H7 (cell line): ENCODE measurements at regions not wholly inside any gene's neighbourhood (a gene's known extent, or its start where the extent isn't known, plus 50 kb on each side); places are given as distances from the start of the nearest gene placed in this dataset.

ENCODE experiments used
- DNase-seq: peaks from one replicate; pipeline ENCODE4 v3.0.0; 2012
- H3K27me3 ChIP-seq: 2 replicates; pipeline ENCODE4 v1.6.0; 2011; ENCODE audit warnings: mild to moderate bottlenecking, low read length; ENCODE audit not compliant: control insufficient read depth, insufficient read depth
- H3K36me3 ChIP-seq: replicated peaks from 2 replicates; pipeline ENCODE4 v1.5.1; 2011; ENCODE audit warnings: low read length; ENCODE audit not compliant: control insufficient read depth, insufficient read depth
- H3K4me3 ChIP-seq: 2 replicates; pipeline ENCODE4 v1.5.1; 2011; ENCODE audit warnings: low read depth, mild to moderate bottlenecking, control low read depth, low read length, moderate library complexity; ENCODE audit not compliant: insufficient read depth

GRCh38 chr2:66057844-66058243 is 377.1 kb upstream of the MEIS1 start:
- no peaks in the 10 kb centered on the region for H3K36me3 ChIP-seq
- no peaks in the 10 kb centered on the region for H3K27me3 ChIP-seq
- no peak overlapping the region for H3K4me3 ChIP-seq
- no peak for DNase-seq

GRCh38 chr2:66050392-66050791 is 384.5 kb upstream of the MEIS1 start:
- Histone ChIP-seq H3K27me3 (no peaks in the 10 kb centered on the region), H3K36me3 (no peaks in the 10 kb centered on the region), H3K4me3 (no peak overlapping the region)
- DNase-seq: no peak

GRCh38 chr2:66048667-66049066 is 386.3 kb upstream of the MEIS1 start:
- H3K36me3 ChIP-seq: no peaks in the 10 kb centered on the region
- H3K27me3 ChIP-seq: no peaks in the 10 kb centered on the region
- no peak for DNase-seq
- H3K4me3 ChIP-seq: no peak overlapping the region

GRCh38 chr2:66041902-66042657 is 392.8 kb upstream of the MEIS1 start:
- no peaks in the 10 kb centered on the region for H3K36me3 ChIP-seq
- no peak for DNase-seq
- no peaks in the 10 kb centered on the region for H3K27me3 ChIP-seq
- H3K4me3 ChIP-seq: no peak overlapping the region

- Histone ChIP-seq H3K4me3 (no peak overlapping the region), H3K27me3 (no peaks in the 10 kb centered on the region), H3K36me3 (no peaks in the 10 kb centered on the region)
- no peak for DNase-seq
These were observed 398.0 kb upstream of the MEIS1 start for GRCh38 chr2:66036948-66037347.

- no peak overlapping the region for H3K4me3 ChIP-seq
- no peaks in the 10 kb centered on the region for H3K36me3 ChIP-seq
- no peaks in the 10 kb centered on the region for H3K27me3 ChIP-seq
- no peak for DNase-seq
These were observed 400.5 kb upstream of the MEIS1 start for GRCh38 chr2:66034467-66034866.

GRCh38 chr2:66032226-66032775 is 402.6 kb upstream of the MEIS1 start:
- Histone ChIP-seq H3K4me3 (no peak overlapping the region), H3K27me3 (no peaks in the 10 kb centered on the region), H3K36me3 (no peaks in the 10 kb centered on the region)
- no peak for DNase-seq

- no peaks in the 10 kb centered on the region for H3K36me3 ChIP-seq
- H3K27me3 ChIP-seq: no peaks in the 10 kb centered on the region
- no peak overlapping the region for H3K4me3 ChIP-seq
- DNase-seq: no peak
These were observed 403.7 kb upstream of the MEIS1 start for GRCh38 chr2:66031236-66031635.

- Histone ChIP-seq H3K27me3 (no peaks in the 10 kb centered on the region), H3K4me3 (no peak overlapping the region), H3K36me3 (no peaks in the 10 kb centered on the region)
- DNase-seq: peak; percentile 14
These were observed 404.4 kb upstream of the MEIS1 start for GRCh38 chr2:66030553-66030952.

GRCh38 chr2:66024391-66024790 is 410.5 kb upstream of the MEIS1 start:
- H3K36me3 ChIP-seq: no peaks in the 10 kb centered on the region
- DNase-seq: peak; percentile 14
- no peaks in the 10 kb centered on the region for H3K27me3 ChIP-seq
- no peak overlapping the region for H3K4me3 ChIP-seq

- H3K36me3 ChIP-seq: no peaks in the 10 kb centered on the region
- no peaks in the 10 kb centered on the region for H3K27me3 ChIP-seq
- no peak overlapping the region for H3K4me3 ChIP-seq
- DNase-seq: no peak
These were observed 413.6 kb upstream of the MEIS1 start for GRCh38 chr2:66021296-66021695.

GRCh38 chr2:66017763-66018162 is 417.2 kb upstream of the MEIS1 start:
- H3K27me3 ChIP-seq: no peaks in the 10 kb centered on the region
- no peak overlapping the region for H3K4me3 ChIP-seq
- H3K36me3 ChIP-seq: no peaks in the 10 kb centered on the region
- DNase-seq: no peak

- Histone ChIP-seq H3K4me3 (no peak overlapping the region), H3K36me3 (no peaks in the 10 kb centered on the region), H3K27me3 (no peaks in the 10 kb centered on the region)
- DNase-seq: no peak
These were observed 420.5 kb upstream of the MEIS1 start for GRCh38 chr2:66014450-66014849.

GRCh38 chr2:66013456-66013855 is 421.5 kb upstream of the MEIS1 start:
- H3K36me3 ChIP-seq: no peaks in the 10 kb centered on the region
- no peak overlapping the region for H3K4me3 ChIP-seq
- no peak for DNase-seq
- H3K27me3 ChIP-seq: no peaks in the 10 kb centered on the region

GRCh38 chr2:66003931-66004330 is 431.0 kb upstream of the MEIS1 start:
- Histone ChIP-seq H3K27me3 (no peaks in the 10 kb centered on the region), H3K36me3 (no peaks in the 10 kb centered on the region), H3K4me3 (no peak overlapping the region)
- DNase-seq: no peak
